ENCODE measurements at regions not wholly inside any gene's neighbourhood (a gene's known extent, or its start where the extent isn't known, plus 50 kb on each side); places are given as distances from the start of the nearest gene placed in this dataset.

DNA sequence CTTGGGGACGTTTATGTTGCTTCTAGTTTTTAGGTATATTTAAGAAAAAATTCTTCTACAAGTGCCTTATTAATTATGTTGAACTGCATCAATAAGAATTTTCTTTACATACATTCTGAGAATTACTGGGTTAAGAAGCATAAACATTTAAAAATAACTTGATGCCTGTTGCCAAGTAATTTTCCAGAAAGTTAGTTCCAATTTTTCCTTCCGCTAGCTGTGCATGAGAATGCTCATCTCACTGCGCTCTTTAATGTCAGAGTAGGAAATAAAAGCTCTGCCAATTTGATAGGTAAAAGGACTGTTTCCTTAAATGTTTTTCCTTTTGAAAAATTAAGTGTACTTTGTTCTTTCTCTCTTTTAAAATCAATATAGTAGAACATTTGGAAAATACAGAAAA is 113.1 kb upstream of the ZBED5 start:
- TF ChIP-seq, protein P1, sequence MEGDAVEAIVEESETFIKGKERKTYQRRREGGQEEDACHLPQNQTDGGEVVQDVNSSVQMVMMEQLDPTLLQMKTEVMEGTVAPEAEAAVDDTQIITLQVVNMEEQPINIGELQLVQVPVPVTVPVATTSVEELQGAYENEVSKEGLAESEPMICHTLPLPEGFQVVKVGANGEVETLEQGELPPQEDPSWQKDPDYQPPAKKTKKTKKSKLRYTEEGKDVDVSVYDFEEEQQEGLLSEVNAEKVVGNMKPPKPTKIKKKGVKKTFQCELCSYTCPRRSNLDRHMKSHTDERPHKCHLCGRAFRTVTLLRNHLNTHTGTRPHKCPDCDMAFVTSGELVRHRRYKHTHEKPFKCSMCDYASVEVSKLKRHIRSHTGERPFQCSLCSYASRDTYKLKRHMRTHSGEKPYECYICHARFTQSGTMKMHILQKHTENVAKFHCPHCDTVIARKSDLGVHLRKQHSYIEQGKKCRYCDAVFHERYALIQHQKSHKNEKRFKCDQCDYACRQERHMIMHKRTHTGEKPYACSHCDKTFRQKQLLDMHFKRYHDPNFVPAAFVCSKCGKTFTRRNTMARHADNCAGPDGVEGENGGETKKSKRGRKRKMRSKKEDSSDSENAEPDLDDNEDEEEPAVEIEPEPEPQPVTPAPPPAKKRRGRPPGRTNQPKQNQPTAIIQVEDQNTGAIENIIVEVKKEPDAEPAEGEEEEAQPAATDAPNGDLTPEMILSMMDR (IDR thresholded peaks at IDR 0.05 in 2 of 3, conservative IDR thresholded peaks at IDR 0.05 in 1 of 3; ENCODE audit: borderline replicate concordance in 1 of 3, insufficient read depth in 1 of 3, low read depth in 2 of 3, low read length in 2 of 3): no peak
- TF ChIP-seq RAD21 (IDR thresholded peaks at IDR 0.05; ENCODE audit: low read depth): no peak
- no peak for TF ChIP-seq POLR2A (IDR thresholded peaks at IDR 0.05; ENCODE audit: borderline replicate concordance, extremely low read depth, insufficient read depth, insufficient read length)
- no peak for TF ChIP-seq JUND (IDR thresholded peaks at IDR 0.05)

Measured in HCT116 (cell line).